HG03457 (cell line): ENCODE measurements at regions not wholly inside any gene's neighbourhood (a gene's known extent, or its start where the extent isn't known, plus 50 kb on each side); places are given as distances from the start of the nearest gene placed in this dataset.
"Not testable (repeated sequence)": the region's sequence is repeated elsewhere in the genome, so short reads cannot be mapped to it uniquely, and the experiment has no call there.

ENCODE experiments used
- ATAC-seq: cut with Tn5 transposase; IDR thresholded peaks from one replicate; pipeline ENCODE4 v1.9.1; 2021; ENCODE audit warnings: moderate number of reproducible peaks; ENCODE audit not compliant: unreplicated experiment

DNA sequence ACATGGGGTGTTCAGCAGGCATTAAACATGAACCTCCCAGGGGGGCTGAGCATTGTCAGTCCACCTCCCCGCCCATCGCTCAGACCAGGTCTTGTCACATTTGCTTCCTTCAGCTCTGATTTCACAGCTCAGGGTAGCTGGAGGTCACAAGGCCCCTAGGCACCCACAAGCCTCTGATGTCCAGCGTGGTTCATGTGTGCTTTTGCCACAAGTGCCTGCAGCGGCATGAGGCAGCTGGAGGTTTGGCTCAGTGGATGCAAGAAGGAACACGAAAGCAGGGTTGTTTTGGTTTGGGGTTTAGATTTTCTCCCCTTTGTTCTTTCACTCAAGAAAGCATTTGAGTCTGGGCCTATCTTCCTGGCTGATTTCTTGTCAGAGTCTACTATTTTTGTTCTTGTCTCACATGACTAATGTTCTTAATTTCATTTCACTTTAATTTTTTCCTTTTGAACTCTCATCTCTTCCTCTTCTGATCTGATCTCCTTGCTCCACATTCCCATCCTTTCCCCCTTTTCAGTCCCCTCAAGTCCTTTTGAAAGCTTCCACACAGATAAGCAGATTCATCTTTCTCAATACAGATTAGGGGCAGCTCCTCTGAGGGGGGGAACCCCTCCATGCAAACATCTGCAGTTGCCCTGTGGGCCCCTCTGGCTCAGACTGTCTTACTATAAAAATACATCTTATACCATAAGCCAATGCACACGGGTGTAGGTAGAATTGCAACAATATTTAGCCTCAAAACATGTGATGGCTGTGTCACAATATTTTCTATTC is 68.1 kb upstream of the CEP85L start:
- no peak for ATAC-seq

GRCh38 chr6:118718903-118719302 is 67.5 kb upstream of the CEP85L start:
- no peak for ATAC-seq

- ATAC-seq, result no peak
Measured at GRCh38 chr6:118718297-118718696, 66.9 kb upstream of the CEP85L start.

GRCh38 chr6:118717106-118717505 is 65.7 kb upstream of the CEP85L start:
- ATAC-seq, result no peak

DNA sequence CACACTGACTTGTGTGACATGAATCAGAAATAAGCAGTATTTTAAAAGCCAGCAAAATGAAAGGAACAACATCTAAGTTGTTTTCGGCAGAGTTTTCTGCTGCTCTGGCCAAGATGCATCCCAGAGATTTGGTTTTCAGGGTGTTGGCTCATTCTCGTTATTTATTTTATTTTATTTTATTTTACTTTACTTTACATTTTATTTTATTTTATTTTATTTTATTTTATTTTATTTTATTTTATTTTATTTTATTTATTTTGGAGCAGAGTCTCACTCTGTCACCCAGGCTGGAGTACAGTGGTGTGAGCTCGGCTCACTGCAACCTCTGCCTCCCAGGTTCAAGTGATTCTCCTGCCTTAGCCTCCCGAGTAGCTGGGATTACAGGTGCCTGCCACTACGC is 64.5 kb upstream of the CEP85L start:
- not testable (repeated sequence) for ATAC-seq

DNA sequence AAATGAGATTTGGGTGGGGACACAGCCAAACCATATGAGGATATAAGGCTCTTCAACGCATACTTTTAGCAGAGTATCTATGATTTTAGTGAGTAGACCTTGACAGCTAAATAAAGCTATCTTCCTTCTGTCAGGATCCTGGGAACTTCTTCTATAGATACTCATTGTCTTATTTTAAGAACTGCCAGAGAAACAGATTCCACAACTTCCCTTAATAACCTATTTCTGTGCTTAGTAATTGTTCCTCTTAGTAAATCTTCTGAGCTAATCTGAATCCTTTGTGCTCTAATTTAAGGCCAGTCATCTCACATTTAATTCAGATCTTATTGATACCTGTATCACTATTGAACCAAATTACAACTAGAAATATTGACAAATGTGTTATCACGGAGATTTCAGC is 64.0 kb upstream of the CEP85L start:
- no peak for ATAC-seq

- ATAC-seq, result no peak
Measured at GRCh38 chr6:118714756-118715155, 63.4 kb upstream of the CEP85L start.

DNA sequence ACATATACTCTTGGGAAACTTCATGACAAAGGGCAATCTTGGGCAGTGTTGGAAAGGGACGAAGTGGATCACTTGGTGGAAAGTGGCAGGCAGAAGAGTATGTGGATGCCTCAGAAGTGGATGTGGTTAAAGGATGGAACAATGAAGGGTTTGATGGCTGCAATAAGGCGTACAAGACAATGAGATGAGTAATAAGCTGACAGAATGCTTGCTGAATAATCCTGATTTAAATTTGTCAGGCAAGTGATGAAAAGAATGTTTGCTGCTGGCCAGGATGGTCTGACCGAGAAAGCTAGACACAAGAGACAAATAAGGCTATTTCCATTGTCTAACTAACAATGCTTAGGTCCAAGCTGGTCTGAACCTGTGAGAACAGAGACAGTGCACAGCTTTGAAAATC is 61.6 kb upstream of the CEP85L start:
- no peak for ATAC-seq

DNA sequence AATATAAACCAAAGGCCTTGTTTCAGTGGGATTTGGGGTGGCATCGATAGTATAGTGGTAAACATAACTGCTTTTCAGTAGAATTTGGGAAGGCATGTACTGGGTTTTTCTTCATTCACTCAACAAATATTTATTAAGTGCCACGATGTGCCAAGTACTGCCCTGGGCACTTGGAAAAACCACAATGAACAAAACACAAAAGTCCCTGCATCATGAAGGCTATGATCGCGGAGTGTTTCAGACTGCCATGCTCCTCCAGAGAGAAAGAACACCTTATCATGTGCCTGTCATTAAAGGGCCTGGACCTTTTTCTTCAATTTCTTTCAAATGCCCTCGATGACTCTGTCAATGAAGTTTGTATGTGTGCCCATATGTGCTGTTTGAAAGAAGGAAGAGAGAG is 59.2 kb upstream of the CEP85L start:
- no peak for ATAC-seq

- ATAC-seq, result peak; percentile 87
Measured at GRCh38 chr6:118709859-118710350, 58.5 kb upstream of the CEP85L start.

GRCh38 chr6:118708744-118709143 is 57.4 kb upstream of the CEP85L start:
- ATAC-seq, result no peak

- no peak for ATAC-seq
Measured at GRCh38 chr6:118708055-118708454, 56.7 kb upstream of the CEP85L start.

GRCh38 chr6:118706702-118707101 is 55.3 kb upstream of the CEP85L start:
- no peak for ATAC-seq

DNA sequence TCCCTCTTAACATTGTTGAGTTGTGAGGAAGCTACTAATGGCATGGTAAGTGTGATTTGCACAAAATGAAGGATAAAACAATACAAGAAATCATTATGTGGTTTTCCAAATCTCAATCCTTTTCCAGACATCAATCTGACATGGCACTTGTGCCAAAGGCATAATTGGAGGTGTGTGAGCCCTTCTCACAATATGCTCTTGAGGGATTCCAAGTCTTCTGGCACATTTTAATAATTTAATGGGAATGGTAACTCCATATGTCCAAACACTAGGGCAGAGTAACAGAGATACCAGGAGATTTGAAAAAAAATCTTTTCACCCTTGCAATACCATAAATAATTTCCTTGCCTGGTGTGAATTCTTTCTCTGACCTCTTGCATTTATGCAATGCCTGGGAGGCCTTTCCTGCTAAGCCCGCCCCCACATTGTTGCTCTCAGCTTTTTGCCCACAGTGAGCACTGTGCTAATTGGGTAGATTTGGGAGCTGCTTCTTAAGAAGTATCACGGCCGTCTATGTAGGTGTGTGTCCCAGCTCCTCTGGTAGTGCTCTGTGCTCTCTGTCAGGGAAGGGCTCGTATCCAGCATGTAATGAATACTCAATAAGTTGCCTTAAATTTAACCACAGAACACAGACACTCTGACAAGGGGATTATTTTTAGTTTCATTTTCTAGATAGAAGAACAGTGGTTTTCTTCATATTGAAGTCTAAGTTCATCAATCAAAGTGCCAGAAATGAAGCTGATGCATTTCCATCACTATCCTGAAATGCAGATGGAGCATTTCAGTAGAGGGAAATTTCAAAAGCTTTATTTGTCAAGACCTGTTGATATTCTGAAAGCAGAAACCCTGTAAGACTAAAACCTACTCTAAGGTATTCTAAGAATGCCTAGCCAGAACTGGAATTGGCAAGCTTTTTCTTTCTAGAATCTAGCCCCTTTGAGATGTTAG is 54.4 kb upstream of the CEP85L start:
- no peak for ATAC-seq

DNA sequence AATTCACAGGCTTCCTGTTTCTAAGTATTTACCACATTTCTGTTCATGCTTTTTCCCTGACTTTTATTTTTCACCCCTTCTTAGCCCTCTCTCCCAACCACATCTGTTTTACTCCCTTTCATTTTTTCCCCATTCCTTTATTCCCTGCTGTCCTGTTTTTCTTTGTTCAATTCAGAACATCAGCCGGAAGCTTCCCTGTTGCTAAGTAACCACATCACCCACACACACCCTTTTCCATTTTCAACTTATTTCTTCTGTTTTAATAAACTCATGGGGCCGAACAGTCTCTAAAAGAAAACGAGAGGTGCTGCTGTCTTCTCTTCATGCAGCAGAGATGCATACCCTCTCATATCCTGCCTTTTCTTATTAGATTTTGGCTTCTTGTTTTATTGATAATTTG is 53.5 kb upstream of the CEP85L start:
- no peak for ATAC-seq

- ATAC-seq, result not testable (repeated sequence)
Measured at GRCh38 chr6:118701260-118701659, 49.9 kb upstream of the CEP85L start.
